ENCODE measurements at regions not wholly inside any gene's neighbourhood (a gene's known extent, or its start where the extent isn't known, plus 50 kb on each side); places are given as distances from the start of the nearest gene placed in this dataset.

DNA sequence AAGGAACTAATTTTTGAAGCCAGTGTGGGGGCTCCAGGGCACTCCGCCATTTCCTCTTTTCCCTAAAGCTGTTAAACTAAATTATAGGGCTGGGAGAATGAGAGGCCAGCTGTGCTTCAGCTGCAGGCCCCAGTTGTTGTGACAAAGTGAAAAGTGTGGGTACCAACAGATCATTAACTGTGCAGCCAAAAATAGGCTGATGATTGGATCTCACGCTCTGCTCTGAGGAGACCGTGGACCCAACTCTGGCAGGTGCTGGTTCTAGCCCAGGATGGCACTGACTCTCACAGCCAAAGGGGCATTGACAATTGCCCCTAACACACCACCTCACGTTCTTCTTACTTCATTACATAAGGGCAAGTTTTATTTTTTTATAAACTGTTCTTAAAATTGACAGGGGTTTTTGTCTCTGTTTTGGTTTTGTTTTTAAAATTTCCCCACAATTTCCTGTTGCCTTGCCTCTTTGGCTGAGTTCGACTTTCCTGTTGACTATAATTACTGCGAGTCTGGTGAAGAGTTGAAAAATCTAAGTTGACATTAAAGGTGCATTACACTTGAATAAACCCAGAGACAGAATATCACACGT, 391.0 kb downstream of the FGF9 start:
- TF ChIP-seq, protein P1, sequence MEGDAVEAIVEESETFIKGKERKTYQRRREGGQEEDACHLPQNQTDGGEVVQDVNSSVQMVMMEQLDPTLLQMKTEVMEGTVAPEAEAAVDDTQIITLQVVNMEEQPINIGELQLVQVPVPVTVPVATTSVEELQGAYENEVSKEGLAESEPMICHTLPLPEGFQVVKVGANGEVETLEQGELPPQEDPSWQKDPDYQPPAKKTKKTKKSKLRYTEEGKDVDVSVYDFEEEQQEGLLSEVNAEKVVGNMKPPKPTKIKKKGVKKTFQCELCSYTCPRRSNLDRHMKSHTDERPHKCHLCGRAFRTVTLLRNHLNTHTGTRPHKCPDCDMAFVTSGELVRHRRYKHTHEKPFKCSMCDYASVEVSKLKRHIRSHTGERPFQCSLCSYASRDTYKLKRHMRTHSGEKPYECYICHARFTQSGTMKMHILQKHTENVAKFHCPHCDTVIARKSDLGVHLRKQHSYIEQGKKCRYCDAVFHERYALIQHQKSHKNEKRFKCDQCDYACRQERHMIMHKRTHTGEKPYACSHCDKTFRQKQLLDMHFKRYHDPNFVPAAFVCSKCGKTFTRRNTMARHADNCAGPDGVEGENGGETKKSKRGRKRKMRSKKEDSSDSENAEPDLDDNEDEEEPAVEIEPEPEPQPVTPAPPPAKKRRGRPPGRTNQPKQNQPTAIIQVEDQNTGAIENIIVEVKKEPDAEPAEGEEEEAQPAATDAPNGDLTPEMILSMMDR (conservative IDR thresholded peaks at IDR 0.05; ENCODE audit: low read depth in 2 of 2): no peak
- no peak for TF ChIP-seq POLR2AphosphoS5 (IDR thresholded peaks at IDR 0.05; ENCODE audit: low read depth)
- TF ChIP-seq ZNF331 (CRISPR knock-in tag; IDR thresholded peaks at IDR 0.05; ENCODE audit: low read depth): no peak
- no peak for TF ChIP-seq EZH2 (IDR thresholded peaks at IDR 0.05; ENCODE audit: low read depth, unreplicated experiment)
- TF ChIP-seq EZH2phosphoT487 (IDR thresholded peaks at IDR 0.05; ENCODE audit: unreplicated experiment): no peak
- TF ChIP-seq CREB1 (CRISPR knock-in tag; IDR thresholded peaks at IDR 0.05; ENCODE audit: low read depth): no peak
- TF ChIP-seq, protein P2, sequence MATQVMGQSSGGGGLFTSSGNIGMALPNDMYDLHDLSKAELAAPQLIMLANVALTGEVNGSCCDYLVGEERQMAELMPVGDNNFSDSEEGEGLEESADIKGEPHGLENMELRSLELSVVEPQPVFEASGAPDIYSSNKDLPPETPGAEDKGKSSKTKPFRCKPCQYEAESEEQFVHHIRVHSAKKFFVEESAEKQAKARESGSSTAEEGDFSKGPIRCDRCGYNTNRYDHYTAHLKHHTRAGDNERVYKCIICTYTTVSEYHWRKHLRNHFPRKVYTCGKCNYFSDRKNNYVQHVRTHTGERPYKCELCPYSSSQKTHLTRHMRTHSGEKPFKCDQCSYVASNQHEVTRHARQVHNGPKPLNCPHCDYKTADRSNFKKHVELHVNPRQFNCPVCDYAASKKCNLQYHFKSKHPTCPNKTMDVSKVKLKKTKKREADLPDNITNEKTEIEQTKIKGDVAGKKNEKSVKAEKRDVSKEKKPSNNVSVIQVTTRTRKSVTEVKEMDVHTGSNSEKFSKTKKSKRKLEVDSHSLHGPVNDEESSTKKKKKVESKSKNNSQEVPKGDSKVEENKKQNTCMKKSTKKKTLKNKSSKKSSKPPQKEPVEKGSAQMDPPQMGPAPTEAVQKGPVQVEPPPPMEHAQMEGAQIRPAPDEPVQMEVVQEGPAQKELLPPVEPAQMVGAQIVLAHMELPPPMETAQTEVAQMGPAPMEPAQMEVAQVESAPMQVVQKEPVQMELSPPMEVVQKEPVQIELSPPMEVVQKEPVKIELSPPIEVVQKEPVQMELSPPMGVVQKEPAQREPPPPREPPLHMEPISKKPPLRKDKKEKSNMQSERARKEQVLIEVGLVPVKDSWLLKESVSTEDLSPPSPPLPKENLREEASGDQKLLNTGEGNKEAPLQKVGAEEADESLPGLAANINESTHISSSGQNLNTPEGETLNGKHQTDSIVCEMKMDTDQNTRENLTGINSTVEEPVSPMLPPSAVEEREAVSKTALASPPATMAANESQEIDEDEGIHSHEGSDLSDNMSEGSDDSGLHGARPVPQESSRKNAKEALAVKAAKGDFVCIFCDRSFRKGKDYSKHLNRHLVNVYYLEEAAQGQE (IDR thresholded peaks at IDR 0.05; ENCODE audit: unreplicated experiment): no peak
- TF ChIP-seq, protein P3, sequence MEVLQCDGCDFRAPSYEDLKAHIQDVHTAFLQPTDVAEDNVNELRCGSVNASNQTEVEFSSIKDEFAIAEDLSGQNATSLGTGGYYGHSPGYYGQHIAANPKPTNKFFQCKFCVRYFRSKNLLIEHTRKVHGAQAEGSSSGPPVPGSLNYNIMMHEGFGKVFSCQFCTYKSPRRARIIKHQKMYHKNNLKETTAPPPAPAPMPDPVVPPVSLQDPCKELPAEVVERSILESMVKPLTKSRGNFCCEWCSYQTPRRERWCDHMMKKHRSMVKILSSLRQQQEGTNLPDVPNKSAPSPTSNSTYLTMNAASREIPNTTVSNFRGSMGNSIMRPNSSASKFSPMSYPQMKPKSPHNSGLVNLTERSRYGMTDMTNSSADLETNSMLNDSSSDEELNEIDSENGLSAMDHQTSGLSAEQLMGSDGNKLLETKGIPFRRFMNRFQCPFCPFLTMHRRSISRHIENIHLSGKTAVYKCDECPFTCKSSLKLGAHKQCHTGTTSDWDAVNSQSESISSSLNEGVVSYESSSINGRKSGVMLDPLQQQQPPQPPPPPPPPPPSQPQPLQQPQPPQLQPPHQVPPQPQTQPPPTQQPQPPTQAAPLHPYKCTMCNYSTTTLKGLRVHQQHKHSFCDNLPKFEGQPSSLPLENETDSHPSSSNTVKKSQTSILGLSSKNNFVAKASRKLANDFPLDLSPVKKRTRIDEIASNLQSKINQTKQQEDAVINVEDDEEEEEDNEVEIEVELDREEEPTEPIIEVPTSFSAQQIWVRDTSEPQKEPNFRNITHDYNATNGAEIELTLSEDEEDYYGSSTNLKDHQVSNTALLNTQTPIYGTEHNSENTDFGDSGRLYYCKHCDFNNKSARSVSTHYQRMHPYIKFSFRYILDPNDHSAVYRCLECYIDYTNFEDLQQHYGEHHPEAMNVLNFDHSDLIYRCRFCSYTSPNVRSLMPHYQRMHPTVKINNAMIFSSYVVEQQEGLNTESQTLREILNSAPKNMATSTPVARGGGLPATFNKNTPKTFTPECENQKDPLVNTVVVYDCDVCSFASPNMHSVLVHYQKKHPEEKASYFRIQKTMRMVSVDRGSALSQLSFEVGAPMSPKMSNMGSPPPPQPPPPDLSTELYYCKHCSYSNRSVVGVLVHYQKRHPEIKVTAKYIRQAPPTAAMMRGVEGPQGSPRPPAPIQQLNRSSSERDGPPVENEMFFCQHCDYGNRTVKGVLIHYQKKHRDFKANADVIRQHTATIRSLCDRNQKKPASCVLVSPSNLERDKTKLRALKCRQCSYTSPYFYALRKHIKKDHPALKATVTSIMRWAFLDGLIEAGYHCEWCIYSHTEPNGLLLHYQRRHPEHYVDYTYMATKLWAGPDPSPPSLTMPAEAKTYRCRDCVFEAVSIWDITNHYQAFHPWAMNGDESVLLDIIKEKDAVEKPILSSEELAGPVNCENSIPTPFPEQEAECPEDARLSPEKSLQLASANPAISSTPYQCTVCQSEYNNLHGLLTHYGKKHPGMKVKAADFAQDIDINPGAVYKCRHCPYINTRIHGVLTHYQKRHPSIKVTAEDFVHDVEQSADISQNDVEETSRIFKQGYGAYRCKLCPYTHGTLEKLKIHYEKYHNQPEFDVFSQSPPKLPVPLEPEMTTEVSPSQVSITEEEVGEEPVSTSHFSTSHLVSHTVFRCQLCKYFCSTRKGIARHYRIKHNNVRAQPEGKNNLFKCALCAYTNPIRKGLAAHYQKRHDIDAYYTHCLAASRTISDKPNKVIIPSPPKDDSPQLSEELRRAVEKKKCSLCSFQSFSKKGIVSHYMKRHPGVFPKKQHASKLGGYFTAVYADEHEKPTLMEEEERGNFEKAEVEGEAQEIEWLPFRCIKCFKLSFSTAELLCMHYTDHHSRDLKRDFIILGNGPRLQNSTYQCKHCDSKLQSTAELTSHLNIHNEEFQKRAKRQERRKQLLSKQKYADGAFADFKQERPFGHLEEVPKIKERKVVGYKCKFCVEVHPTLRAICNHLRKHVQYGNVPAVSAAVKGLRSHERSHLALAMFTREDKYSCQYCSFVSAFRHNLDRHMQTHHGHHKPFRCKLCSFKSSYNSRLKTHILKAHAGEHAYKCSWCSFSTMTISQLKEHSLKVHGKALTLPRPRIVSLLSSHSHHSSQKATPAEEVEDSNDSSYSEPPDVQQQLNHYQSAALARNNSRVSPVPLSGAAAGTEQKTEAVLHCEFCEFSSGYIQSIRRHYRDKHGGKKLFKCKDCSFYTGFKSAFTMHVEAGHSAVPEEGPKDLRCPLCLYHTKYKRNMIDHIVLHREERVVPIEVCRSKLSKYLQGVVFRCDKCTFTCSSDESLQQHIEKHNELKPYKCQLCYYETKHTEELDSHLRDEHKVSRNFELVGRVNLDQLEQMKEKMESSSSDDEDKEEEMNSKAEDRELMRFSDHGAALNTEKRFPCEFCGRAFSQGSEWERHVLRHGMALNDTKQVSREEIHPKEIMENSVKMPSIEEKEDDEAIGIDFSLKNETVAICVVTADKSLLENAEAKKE (CRISPR knock-in tag; IDR thresholded peaks at IDR 0.05): no peak
- no peak for TF ChIP-seq JUNB (IDR thresholded peaks at IDR 0.05; ENCODE audit: unreplicated experiment)
- TF ChIP-seq, protein P4, sequence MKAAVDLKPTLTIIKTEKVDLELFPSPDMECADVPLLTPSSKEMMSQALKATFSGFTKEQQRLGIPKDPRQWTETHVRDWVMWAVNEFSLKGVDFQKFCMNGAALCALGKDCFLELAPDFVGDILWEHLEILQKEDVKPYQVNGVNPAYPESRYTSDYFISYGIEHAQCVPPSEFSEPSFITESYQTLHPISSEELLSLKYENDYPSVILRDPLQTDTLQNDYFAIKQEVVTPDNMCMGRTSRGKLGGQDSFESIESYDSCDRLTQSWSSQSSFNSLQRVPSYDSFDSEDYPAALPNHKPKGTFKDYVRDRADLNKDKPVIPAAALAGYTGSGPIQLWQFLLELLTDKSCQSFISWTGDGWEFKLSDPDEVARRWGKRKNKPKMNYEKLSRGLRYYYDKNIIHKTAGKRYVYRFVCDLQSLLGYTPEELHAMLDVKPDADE (IDR thresholded peaks at IDR 0.05): no peak
- TF ChIP-seq ZNF114 (CRISPR knock-in tag; IDR thresholded peaks at IDR 0.05): no peak
- no peak for TF ChIP-seq STAT1 (IDR thresholded peaks at IDR 0.05; ENCODE audit: unreplicated experiment)

Measured in GM23338 (cell line).